Femur (tissue), 1 donor: ENCODE measurements at regions not wholly inside any gene's neighbourhood (a gene's known extent, or its start where the extent isn't known, plus 50 kb on each side); places are given as distances from the start of the nearest gene placed in this dataset.

Source experiments
- DNase-seq: peaks from one replicate; pipeline ENCODE4 v3.0.0-alpha.2; 2017

- DNase-seq: no peak
Observed at GRCh38 chr2:151078889-151079288, 182.8 kb downstream of the RBM43 start.

- no peak for DNase-seq
Observed at GRCh38 chr2:151071906-151072305, 189.8 kb downstream of the RBM43 start.

- no peak for DNase-seq
Observed at GRCh38 chr2:151071382-151071781, 190.3 kb downstream of the RBM43 start.

GRCh38 chr2:151070253-151070652 lies 191.4 kb downstream of the RBM43 start:
- DNase-seq: no peak

GRCh38 chr2:151067658-151068369 lies 193.8 kb downstream of the RBM43 start:
- DNase-seq: no peak

DNA sequence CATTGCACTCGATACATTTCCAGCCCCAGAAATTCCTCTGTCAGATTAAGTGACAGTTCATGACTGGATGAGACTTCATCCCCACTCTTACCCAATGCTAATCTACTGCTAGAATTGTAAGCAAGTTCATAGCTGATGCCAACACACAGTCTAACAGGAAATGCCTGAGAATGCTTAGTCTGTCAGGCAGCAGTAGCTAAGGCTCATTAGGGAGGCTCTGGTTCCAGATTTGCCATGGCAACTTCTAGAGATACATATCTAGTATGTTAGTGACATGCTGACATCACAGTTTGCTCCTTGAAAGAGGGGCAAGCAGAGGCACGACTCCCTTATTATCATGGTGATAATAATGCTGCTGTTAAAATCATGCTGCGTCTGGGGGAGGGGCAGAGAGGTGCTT lies 198.4 kb downstream of the RBM43 start:
- no peak for DNase-seq

- DNase-seq: no peak
Observed at GRCh38 chr2:151060287-151060686, 201.4 kb downstream of the RBM43 start.

DNA sequence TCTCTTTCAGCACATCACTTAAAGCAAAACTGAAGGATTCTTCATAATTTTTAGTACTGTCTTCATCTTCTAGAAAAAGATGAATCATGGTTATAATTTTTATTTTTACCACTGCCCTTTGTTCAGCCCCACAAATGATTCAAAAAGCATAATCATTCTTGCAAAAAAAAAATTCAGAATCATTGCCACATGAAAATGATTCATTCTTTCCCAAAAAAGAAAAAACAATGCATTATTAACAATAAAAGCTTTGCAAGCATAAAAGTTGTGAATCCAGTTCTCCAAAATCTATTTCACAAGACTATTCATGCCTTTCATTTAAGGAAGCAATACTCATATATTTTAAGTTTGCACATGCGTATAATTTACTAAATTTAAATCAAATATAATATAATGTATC lies 204.8 kb downstream of the RBM43 start:
- DNase-seq: no peak

DNA sequence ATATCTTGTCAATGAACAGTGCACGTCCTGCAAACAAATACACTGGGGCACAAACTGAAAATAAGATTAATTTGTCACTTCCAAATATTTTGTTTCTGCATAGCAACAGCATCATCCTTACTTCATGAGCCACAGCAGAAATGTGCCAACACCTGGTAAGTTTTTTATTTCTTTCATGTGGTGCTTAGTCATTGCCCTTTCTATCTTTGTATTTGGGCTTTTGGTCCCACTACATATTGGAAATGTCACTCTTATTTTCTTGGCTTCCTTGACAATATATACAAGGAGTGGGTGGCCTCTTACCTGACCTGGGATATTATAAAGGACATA lies 208.0 kb downstream of the RBM43 start:
- no peak for DNase-seq

DNA sequence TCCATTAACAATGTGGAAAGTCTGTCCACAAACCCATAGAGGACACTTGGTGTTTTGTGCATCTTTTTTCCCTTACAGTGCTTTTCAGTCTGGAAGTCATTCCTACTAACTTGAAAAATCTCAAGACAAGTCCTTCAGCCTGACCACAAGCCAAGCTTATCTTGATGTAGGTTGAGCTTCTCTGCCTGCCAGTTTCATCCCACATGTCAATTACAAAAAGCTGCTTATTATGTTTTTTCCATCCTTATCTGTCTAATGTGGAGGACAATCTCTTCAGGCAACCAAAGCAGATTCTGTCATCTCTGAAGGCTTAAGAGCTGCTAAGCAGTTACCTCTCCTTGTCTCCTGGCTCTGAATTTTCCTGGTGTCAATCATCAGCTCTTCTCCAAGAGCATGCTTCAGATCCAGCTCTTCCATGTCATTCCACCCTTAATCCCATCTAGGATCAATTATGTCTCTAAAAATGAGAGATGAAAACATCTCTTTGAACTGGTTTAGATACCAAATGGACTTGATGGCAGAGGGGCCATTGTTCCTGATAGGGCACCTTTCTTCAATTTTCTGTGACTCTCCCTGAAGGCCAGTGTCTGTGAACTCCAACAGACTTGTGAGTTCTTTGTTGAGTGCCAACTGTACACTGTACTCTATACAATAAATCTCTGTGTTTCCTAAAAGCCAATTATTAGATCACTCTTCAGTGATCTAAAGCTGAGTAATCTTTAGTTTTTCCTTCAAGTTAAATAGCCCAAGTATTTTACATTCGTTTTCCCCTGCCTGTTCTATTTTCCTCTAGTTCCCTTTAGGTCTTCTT lies 208.6 kb downstream of the RBM43 start:
- no peak for DNase-seq

GRCh38 chr2:151051574-151052220 lies 210.0 kb downstream of the RBM43 start:
- no peak for DNase-seq

DNA sequence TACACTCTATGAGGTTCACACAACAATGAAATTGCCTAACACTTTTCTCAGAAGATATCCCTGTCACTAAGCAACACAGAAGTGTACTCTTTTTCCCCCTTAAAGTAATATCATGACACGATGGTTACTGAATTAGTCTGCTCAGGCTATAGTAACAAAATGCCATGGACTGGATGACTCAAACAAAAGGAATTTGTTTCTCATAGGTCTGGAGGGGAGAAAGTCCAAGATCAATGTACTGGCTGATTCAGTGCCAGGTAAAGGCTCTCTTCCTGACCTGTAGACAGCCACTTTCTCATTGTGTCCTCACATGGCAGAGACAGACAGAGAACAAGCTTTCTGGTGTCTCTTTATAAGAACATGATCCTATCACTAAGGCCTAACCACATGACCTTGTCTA lies 211.9 kb downstream of the RBM43 start:
- no peak for DNase-seq

DNA sequence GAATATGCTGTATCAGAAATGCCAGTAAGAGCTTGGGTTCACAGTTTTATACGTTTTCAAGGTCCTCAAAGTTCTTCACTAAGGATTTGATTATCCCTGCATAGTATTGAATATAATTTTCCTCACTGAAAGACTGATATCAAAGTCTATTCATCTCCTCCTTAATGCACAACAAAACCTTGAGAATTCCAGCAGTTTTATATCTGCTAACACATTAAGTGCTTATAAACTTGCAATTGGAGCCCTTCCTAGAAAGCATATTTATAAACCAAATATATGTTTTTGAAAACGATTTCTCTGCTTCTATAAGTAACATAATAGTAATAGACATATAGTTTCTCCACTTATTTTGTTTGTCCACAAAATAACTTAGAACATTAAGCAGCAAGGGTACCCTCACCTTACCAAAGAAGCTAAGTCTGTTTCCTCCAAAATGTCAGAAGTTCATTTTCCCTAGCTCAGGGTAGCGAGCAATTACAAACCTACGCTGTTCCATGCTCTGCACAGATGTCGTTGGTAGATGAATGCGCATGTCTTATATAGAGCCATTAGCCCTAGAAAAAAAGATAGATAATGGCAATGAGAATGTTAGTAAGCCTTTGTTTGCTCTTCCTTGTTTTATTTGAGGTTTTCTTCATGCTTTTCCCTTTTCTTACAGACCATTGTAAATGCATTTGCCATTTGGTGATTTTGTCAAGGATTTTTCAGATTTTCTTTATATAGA lies 213.2 kb downstream of the RBM43 start:
- no peak for DNase-seq

DNA sequence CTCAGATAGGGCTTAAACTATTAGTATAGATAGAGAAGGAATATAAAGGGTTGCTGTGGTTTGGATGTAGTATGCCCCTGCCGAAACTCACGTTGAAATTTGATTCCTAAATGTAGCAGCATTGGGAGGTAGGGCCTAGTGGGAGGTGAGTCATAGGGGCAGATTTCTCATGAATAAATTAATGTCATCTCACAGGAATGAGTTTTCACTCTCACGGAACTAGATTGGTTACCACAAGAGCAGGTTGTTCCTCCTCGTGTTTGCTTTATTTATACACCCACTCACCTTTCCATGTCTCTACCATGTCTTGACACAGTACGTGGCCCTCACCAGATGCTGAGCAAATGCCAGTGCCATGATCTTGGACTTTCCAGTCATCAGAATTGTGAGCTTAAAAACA lies 218.2 kb downstream of the RBM43 start:
- no peak for DNase-seq

- no peak for DNase-seq
Observed at GRCh38 chr2:151042964-151043363, 218.7 kb downstream of the RBM43 start.

DNA sequence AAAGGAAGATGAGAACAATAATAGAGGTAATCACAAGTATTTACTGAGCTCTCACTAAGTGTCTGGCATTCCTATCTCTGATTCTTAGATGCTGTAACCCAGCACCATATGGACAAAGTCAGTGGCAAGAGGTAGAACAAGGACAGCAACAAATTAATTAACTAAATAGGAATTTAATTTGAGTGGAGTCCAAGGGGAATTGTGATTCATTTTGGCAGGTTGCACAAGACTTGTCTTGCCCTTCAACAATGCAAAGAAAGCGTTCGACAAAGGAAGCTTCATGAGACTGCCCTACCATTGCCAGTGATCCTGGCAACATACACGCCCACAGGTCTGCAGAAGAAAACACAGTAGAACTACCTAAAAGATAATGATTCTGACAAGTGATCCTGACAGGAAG lies 221.6 kb downstream of the RBM43 start:
- no peak for DNase-seq

- DNase-seq: no peak
Observed at GRCh38 chr2:151038516-151038915, 223.1 kb downstream of the RBM43 start.

DNA sequence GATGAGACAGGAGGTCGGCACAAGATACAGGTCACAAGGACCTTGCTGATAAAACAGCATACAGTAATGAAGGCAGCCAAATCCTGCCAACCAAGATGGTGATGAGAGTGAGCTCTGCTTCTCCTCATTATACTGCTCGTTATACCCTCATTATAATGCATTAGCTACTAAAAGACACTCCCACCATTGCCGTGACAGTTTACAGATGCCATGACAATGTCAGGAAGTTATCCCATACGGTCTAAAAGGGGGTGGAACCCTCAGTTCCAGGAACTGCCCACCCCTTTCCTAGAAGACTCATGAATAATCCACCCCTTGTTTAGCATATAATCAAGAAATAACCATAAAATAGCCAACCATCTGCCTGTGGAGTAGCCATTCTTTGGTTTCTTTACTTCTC lies 224.2 kb downstream of the RBM43 start:
- DNase-seq: no peak

GRCh38 chr2:151033271-151034248 lies 228.1 kb downstream of the RBM43 start:
- no peak for DNase-seq

DNA sequence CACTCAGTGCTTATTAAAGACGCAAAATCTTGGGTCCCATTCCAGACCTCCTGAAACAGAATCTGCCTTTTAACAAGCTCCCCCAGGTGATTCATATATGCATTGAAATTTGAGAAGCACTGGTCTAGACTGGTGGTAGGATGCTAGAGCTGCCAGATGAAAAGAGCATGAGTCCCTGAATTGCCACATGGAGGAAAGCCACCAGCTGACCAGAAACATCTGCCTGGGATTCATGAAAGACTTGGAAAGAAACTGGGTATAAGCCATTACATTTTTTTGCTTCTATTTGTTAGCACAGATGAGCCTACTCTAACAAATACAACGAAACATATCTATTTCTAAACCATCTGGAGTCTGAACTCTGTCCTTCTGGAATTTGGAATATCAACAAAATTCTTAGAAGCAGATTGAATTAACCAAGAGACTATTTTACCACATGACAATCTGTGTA lies 228.9 kb downstream of the RBM43 start:
- peak; percentile 57 for DNase-seq

- DNase-seq: no peak
Observed at GRCh38 chr2:151030663-151031230, 230.9 kb downstream of the RBM43 start.
